PC-3 (cell line): ENCODE measurements at regions not wholly inside any gene's neighbourhood (a gene's known extent, or its start where the extent isn't known, plus 50 kb on each side); places are given as distances from the start of the nearest gene placed in this dataset.

Source experiments
- CTCF ChIP-seq: fragments of 300-600 bp; sonication (generic); conservative IDR thresholded peaks from 2 replicates; pipeline ENCODE4 v1.5.1; 2017; ENCODE audit warnings: antibody characterized with exemption, low read depth, mild to moderate bottlenecking, low read length
- EZH2 ChIP-seq: fragments of 300-600 bp; sonication (generic); IDR thresholded peaks from one replicate; pipeline ENCODE4 v1.6.1; 2017; ENCODE audit warnings: antibody characterized with exemption, mild to moderate bottlenecking, low read length; ENCODE audit not compliant: unreplicated experiment
- EZH2phosphoT487 ChIP-seq: fragments of 300-600 bp; sonication (generic); IDR thresholded peaks from 2 replicates; pipeline ENCODE4 v1.6.1; 2018; ENCODE audit warnings: mild to moderate bottlenecking, antibody characterized with exemption, low read length, borderline replicate concordance

- no peak for TF ChIP-seq CTCF
- TF ChIP-seq EZH2phosphoT487: no peak
- no peak for TF ChIP-seq EZH2
Observed at GRCh38 chr14:104294628-104294982, 156.2 kb downstream of the KIF26A start.
